ENCODE measurements at regions not wholly inside any gene's neighbourhood (a gene's known extent, or its start where the extent isn't known, plus 50 kb on each side); places are given as distances from the start of the nearest gene placed in this dataset.
"Not testable (repeated sequence)": the region's sequence is repeated elsewhere in the genome, so short reads cannot be mapped to it uniquely, and the experiment has no call there.

DNA sequence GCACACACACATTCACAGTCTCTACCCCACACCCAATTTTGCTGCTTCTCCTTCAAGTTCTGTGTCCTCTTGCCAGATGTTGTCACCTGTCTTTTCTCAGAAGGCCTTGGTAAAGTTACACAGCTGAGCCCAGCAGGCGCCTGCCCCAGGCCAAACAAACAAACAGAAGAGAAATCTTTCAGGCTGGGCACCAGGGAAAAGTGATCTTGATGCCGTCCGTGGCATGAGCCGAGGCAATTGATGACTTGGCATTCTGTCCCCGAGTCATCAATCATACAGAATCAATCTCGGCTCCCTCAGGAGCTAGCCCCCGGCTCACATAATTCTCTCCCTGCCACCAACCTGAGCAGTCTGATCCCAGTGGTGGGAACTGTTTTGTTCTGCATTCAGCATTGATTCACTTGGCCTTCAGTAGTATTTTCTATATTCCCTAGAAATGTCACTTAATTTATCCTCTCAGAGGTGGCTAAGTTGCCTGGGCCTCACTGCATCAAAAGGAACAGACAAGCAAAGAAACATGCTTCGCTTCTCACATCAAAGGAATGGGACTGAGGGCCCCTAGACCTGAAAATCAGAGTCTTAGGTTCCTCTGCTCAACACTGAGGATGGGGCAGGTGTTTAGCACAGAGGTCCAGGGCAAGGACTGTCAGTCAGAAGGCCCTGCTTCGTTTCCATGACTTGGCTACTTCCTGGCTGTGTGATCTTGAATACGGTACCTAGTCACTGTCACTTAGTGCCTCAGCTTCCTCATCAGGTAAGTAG, 278.8 kb upstream of the CELF4 start:
- no peak for TF ChIP-seq CTCF (conservative IDR thresholded peaks at IDR 0.05)
- no peak overlapping the region for H3K27ac ChIP-seq

- H3K27ac ChIP-seq = no peak overlapping the region
- TF ChIP-seq CTCF (conservative IDR thresholded peaks at IDR 0.05) = no peak
Observed at GRCh38 chr18:37838083-37838482, 272.5 kb upstream of the CELF4 start.

- TF ChIP-seq CTCF (conservative IDR thresholded peaks at IDR 0.05) = no peak
- no peak overlapping the region for H3K27ac ChIP-seq
Observed at GRCh38 chr18:37836071-37836970, 270.7 kb upstream of the CELF4 start.

GRCh38 chr18:37832010-37832695, 266.6 kb upstream of the CELF4 start:
- H3K27ac ChIP-seq = not testable (repeated sequence)

- no peak for TF ChIP-seq CTCF (conservative IDR thresholded peaks at IDR 0.05)
- no peak overlapping the region for H3K27ac ChIP-seq
Observed at GRCh38 chr18:37812961-37813360, 247.4 kb upstream of the CELF4 start.

- no peak for TF ChIP-seq CTCF (conservative IDR thresholded peaks at IDR 0.05)
- H3K27ac ChIP-seq = no peak overlapping the region
Observed at GRCh38 chr18:37805773-37806404, 240.3 kb upstream of the CELF4 start.

DNA sequence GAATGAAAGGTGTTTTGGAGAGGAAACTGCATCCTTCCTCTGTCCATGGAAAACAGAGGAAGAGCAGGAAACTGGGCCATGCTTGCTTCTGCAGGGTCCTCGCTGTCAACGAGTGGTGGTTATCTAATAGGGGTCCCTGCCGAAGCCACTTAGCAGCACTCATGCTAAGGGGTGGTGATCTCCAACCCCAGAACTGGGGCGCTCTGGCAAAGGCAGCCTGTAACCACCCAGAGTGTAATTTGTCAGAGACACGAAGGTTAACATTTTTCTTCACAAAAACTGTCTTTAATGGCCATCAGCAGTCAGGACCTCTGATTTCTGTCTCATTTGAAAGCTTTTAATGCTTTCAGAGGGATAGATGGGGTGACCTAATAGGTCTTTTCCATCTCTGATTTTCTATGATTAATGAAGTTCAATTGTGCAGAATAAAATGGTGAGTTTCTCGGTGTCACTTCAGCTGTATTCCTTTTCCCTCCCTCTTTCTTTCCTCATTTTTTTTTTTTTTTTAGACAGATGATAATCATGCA, 231.3 kb upstream of the CELF4 start:
- H3K27ac ChIP-seq = no peak overlapping the region
- TF ChIP-seq CTCF (conservative IDR thresholded peaks at IDR 0.05) = no peak

Data from VCaP (cell line).